ENCODE measurements at regions not wholly inside any gene's neighbourhood (a gene's known extent, or its start where the extent isn't known, plus 50 kb on each side); places are given as distances from the start of the nearest gene placed in this dataset.
"Not testable (repeated sequence)": the region's sequence is repeated elsewhere in the genome, so short reads cannot be mapped to it uniquely, and the experiment has no call there.

- peak overlapping the region; percentile 72 for H3K4me2 ChIP-seq (replicated peaks; ENCODE audit: extremely low read depth, low read length, poor library complexity, severe bottlenecking)
- H2AFZ ChIP-seq (ENCODE audit: insufficient read depth, low read depth, low read length, poor library complexity, severe bottlenecking) = peak overlapping the region; percentile 97
- Mint-ChIP-seq H3K4me3 (peak overlapping the region; percentile 84 to 91), H3K27me3 (ENCODE audit: low read depth in 3 of 3) (peaks cover 17 to 28% (median 22%) of the 10 kb centered on the region in 3 donors), H3K27ac (peak overlapping the region; percentile 18 to 88 (median 78)), H3K4me1 (peaks cover 14% of the 10 kb centered on the region)
- WGBS (ENCODE audit: insufficient coverage) = under 1% methylated on average over 40 of the region's 47 CpGs
- peak overlapping the region; percentile 60 for H3K9ac ChIP-seq (ENCODE audit: insufficient read depth, low read length, poor library complexity, severe bottlenecking)
- not testable (repeated sequence) for H3K36me3 Mint-ChIP-seq; H3K9me3 ChIP-seq (replicated peaks in 1 of 2; ENCODE audit: control insufficient read depth in 1 of 2, insufficient read depth in 1 of 2, low read length in 2 of 2); H3K9me3 Mint-ChIP-seq; H4K20me1 ChIP-seq (ENCODE audit: insufficient read depth, low read length); H3K27me3 ChIP-seq (ENCODE audit: control insufficient read depth in 2 of 2, insufficient read depth in 2 of 2, low read length in 2 of 2); H3K36me3 ChIP-seq (replicated peaks in 1 of 2; ENCODE audit: control insufficient read depth in 1 of 2, insufficient read depth in 2 of 2, low read length in 2 of 2); H3K79me2 ChIP-seq (ENCODE audit: insufficient read depth, low read length)
- peaks cover 10 to 14% of the 10 kb centered on the region in 2 donors for H3K4me1 ChIP-seq (ENCODE audit: control insufficient read depth in 1 of 2, insufficient read depth in 2 of 2, low read length in 2 of 2)
- intact Hi-C loops (cut with micrococcal nuclease) = loop anchor here (2.0 to 5.0 kb wide), 2 partner anchors 172 to 174 kb away; no protein-coding TSS in a partner anchor
- H3K27ac ChIP-seq (ENCODE audit: low read depth in 1 of 2, low read length in 2 of 2) = peak overlapping the region in 1 of 2 donors; percentile 56
- peak in 2 of 3 donors; percentile 9 to 56 for DNase-seq
- H3K4me3 ChIP-seq (replicated peaks in 1 of 3; ENCODE audit: low read depth in 2 of 3, low read length in 3 of 3) = peak overlapping the region; percentile 47 to 81 (median 57)
These were observed 130.2 kb upstream of the ALDH3B2 start for GRCh38 chr11:67804435-67805252.

GRCh38 chr11:67803519-67803918 lies 129.1 kb upstream of the ALDH3B2 start:
- H3K4me3 Mint-ChIP-seq; H3K4me2 ChIP-seq (replicated peaks; ENCODE audit: extremely low read depth, low read length, poor library complexity, severe bottlenecking); H3K9me3 ChIP-seq (replicated peaks in 1 of 2; ENCODE audit: control insufficient read depth in 1 of 2, insufficient read depth in 1 of 2, low read length in 2 of 2); H3K36me3 ChIP-seq (replicated peaks in 1 of 2; ENCODE audit: control insufficient read depth in 1 of 2, insufficient read depth in 2 of 2, low read length in 2 of 2); H4K20me1 ChIP-seq (ENCODE audit: insufficient read depth, low read length); H3K9ac ChIP-seq (ENCODE audit: insufficient read depth, low read length, poor library complexity, severe bottlenecking); H3K9me3 Mint-ChIP-seq; H3K79me2 ChIP-seq (ENCODE audit: insufficient read depth, low read length); DNase-seq; H3K36me3 Mint-ChIP-seq; intact Hi-C loops (cut with micrococcal nuclease); H3K4me3 ChIP-seq (replicated peaks in 1 of 3; ENCODE audit: low read depth in 2 of 3, low read length in 3 of 3); H3K27me3 ChIP-seq (ENCODE audit: control insufficient read depth in 2 of 2, insufficient read depth in 2 of 2, low read length in 2 of 2); H3K27ac ChIP-seq (ENCODE audit: low read depth in 1 of 2, low read length in 2 of 2); H2AFZ ChIP-seq (ENCODE audit: insufficient read depth, low read depth, low read length, poor library complexity, severe bottlenecking): not testable (repeated sequence)
- peaks cover 12 to 22% (median 16%) of the 10 kb centered on the region in 3 donors for H3K27me3 Mint-ChIP-seq (ENCODE audit: low read depth in 3 of 3)
- peak overlapping the region in 2 of 7 donors; percentile 52 to 62 for H3K27ac Mint-ChIP-seq
- peaks cover 10 to 14% of the 10 kb centered on the region in 2 donors for H3K4me1 ChIP-seq (ENCODE audit: control insufficient read depth in 1 of 2, insufficient read depth in 2 of 2, low read length in 2 of 2)
- WGBS (ENCODE audit: insufficient coverage) = 58% methylated on average over 3 of the region's 4 CpGs
- peaks cover 14% of the 10 kb centered on the region for H3K4me1 Mint-ChIP-seq

- H3K27ac Mint-ChIP-seq; intact Hi-C loops (cut with micrococcal nuclease): not testable (repeated sequence)
These were observed 128.6 kb upstream of the ALDH3B2 start for GRCh38 chr11:67803055-67803454.

DNA sequence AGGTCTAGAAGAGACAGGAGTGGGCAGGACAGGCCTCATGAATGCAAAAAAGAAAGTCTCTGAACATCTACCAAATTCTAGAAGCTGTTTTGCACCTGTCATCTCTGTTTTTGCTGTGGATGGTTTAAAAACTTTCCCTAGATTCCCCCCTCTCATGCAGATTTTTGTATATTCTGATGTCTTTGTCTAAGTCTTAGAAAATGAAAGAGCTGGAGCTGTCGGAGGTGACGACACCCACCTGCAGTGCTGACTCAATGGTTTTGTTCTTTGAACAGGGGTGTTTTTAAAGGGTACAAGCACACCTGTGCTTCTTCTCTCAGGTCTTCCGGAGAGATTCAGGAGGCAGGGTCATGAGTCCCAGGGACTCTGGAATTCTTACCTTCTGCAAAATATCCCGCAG lies 128.2 kb upstream of the ALDH3B2 start:
- not testable (repeated sequence) for H3K27me3 ChIP-seq (ENCODE audit: control insufficient read depth in 2 of 2, insufficient read depth in 2 of 2, low read length in 2 of 2); H3K4me3 Mint-ChIP-seq; H3K4me2 ChIP-seq (replicated peaks; ENCODE audit: extremely low read depth, low read length, poor library complexity, severe bottlenecking)

More at GRCh38 chr11:67803055-67803454, 128.6 kb upstream of the ALDH3B2 start:
- H3K36me3 Mint-ChIP-seq; DNase-seq; H3K4me3 ChIP-seq (replicated peaks in 1 of 3; ENCODE audit: low read depth in 2 of 3, low read length in 3 of 3); H3K4me2 ChIP-seq (replicated peaks; ENCODE audit: extremely low read depth, low read length, poor library complexity, severe bottlenecking); H3K9me3 ChIP-seq (replicated peaks in 1 of 2; ENCODE audit: control insufficient read depth in 1 of 2, insufficient read depth in 1 of 2, low read length in 2 of 2); H4K20me1 ChIP-seq (ENCODE audit: insufficient read depth, low read length); H3K9ac ChIP-seq (ENCODE audit: insufficient read depth, low read length, poor library complexity, severe bottlenecking); H3K36me3 ChIP-seq (replicated peaks in 1 of 2; ENCODE audit: control insufficient read depth in 1 of 2, insufficient read depth in 2 of 2, low read length in 2 of 2); H2AFZ ChIP-seq (ENCODE audit: insufficient read depth, low read depth, low read length, poor library complexity, severe bottlenecking); H3K27ac ChIP-seq (ENCODE audit: low read depth in 1 of 2, low read length in 2 of 2); H3K4me3 Mint-ChIP-seq; H3K27me3 ChIP-seq (ENCODE audit: control insufficient read depth in 2 of 2, insufficient read depth in 2 of 2, low read length in 2 of 2); H3K79me2 ChIP-seq (ENCODE audit: insufficient read depth, low read length); H3K9me3 Mint-ChIP-seq: not testable (repeated sequence)
- peaks cover 10 to 14% of the 10 kb centered on the region in 2 donors for H3K4me1 ChIP-seq (ENCODE audit: control insufficient read depth in 1 of 2, insufficient read depth in 2 of 2, low read length in 2 of 2)
- Mint-ChIP-seq H3K27me3 (ENCODE audit: low read depth in 3 of 3) (peaks cover 9 to 19% (median 11%) of the 10 kb centered on the region in 3 donors), H3K4me1 (peaks cover 12% of the 10 kb centered on the region)
- 83% methylated on average over 5 of the region's 7 CpGs for WGBS (ENCODE audit: insufficient coverage)

More for the DNA sequence above, 128.2 kb upstream of the ALDH3B2 start:
- H3K27ac ChIP-seq (ENCODE audit: low read depth in 1 of 2, low read length in 2 of 2); H2AFZ ChIP-seq (ENCODE audit: insufficient read depth, low read depth, low read length, poor library complexity, severe bottlenecking); H3K9ac ChIP-seq (ENCODE audit: insufficient read depth, low read length, poor library complexity, severe bottlenecking); H4K20me1 ChIP-seq (ENCODE audit: insufficient read depth, low read length); H3K9me3 ChIP-seq (replicated peaks in 1 of 2; ENCODE audit: control insufficient read depth in 1 of 2, insufficient read depth in 1 of 2, low read length in 2 of 2); H3K36me3 ChIP-seq (replicated peaks in 1 of 2; ENCODE audit: control insufficient read depth in 1 of 2, insufficient read depth in 2 of 2, low read length in 2 of 2); H3K4me3 ChIP-seq (replicated peaks in 1 of 3; ENCODE audit: low read depth in 2 of 3, low read length in 3 of 3); intact Hi-C loops (cut with micrococcal nuclease); H3K9me3 Mint-ChIP-seq; H3K79me2 ChIP-seq (ENCODE audit: insufficient read depth, low read length); DNase-seq; H3K36me3 Mint-ChIP-seq: not testable (repeated sequence)
- WGBS (ENCODE audit: insufficient coverage) = no CpG with 5 or more reads among the region's 4 CpGs
- Mint-ChIP-seq H3K27me3 (ENCODE audit: low read depth in 3 of 3) (peaks cover 10 to 14% (median 10%) of the 10 kb centered on the region in 3 donors), H3K4me1 (peaks cover 12% of the 10 kb centered on the region), H3K27ac (peak overlapping the region in 1 of 7 donors; percentile 15)
- H3K4me1 ChIP-seq (ENCODE audit: control insufficient read depth in 1 of 2, insufficient read depth in 2 of 2, low read length in 2 of 2) = peaks cover 10 to 14% of the 10 kb centered on the region in 2 donors

Data from CD14-positive monocyte (primary cell).